Hepatocyte (in vitro differentiated cells): ENCODE measurements at regions not wholly inside any gene's neighbourhood (a gene's known extent, or its start where the extent isn't known, plus 50 kb on each side); places are given as distances from the start of the nearest gene placed in this dataset.

Experiments
- CTCF ChIP-seq: fragments of 200-600 bp; sonication (generic); IDR thresholded peaks from 2 replicates; pipeline ENCODE4 v1.5.1; 2016; ENCODE audit warnings: antibody characterized with exemption, mild to moderate bottlenecking; ENCODE audit not compliant: poor library complexity
- EZH2 ChIP-seq: fragments of 200-600 bp; sonication (generic); IDR thresholded peaks from 2 replicates; pipeline ENCODE4 v1.6.1; 2016; ENCODE audit warnings: antibody characterized with exemption, mild to moderate bottlenecking, borderline replicate concordance
- EZH2phosphoT487 ChIP-seq: fragments of 200-600 bp; sonication (generic); IDR thresholded peaks from one replicate; pipeline ENCODE4 v1.6.1; 2018; ENCODE audit warnings: antibody characterized with exemption, mild to moderate bottlenecking, low read depth, moderate library complexity; ENCODE audit not compliant: unreplicated experiment, severe bottlenecking

DNA sequence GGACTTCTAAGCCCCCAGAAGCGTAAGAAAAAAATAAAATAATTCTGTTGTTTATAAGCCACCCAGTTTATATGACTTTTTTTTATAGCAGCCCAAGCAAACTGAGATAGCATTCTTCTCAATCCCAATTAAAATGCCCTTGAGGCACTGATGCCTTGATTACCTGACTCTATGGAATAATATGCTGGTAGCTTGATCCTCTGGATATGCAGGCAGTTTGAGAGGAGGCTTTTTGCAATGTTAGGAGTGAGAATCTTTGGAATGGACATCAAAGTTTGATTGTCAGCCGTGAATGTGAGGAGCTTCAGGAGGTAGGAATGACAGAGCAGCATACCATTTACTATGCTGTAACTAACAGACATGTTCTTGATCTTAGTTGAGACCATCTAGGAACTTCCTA, 275.6 kb downstream of the AASDHPPT start:
- TF ChIP-seq CTCF, result no peak
- no peak for TF ChIP-seq EZH2phosphoT487
- no peak for TF ChIP-seq EZH2
